ENCODE measurements at regions not wholly inside any gene's neighbourhood (a gene's known extent, or its start where the extent isn't known, plus 50 kb on each side); places are given as distances from the start of the nearest gene placed in this dataset.

GRCh38 chr9:107713470-107713869, 223.9 kb upstream of the KLF4 start:
- DNase-seq (ENCODE audit: low read depth) (no peak), FAIRE-seq (no peak)
- no peak for TF ChIP-seq CTCF (IDR thresholded peaks at IDR 0.05; ENCODE audit: insufficient read depth, low read length, severe bottlenecking)
- Histone ChIP-seq H3K4me3 (ENCODE audit: low read depth, low read length) (no peak overlapping the region), H3K36me3 (ENCODE audit: control insufficient read depth, insufficient read depth, low read length) (no peaks in the 10 kb centered on the region), H3K27me3 (ENCODE audit: control insufficient read depth, insufficient read depth, low read length) (no peaks in the 10 kb centered on the region)

GRCh38 chr9:107712390-107712789, 222.8 kb upstream of the KLF4 start:
- Histone ChIP-seq H3K4me3 (ENCODE audit: low read depth, low read length) (no peak overlapping the region), H3K27me3 (ENCODE audit: control insufficient read depth, insufficient read depth, low read length) (no peaks in the 10 kb centered on the region), H3K36me3 (ENCODE audit: control insufficient read depth, insufficient read depth, low read length) (no peaks in the 10 kb centered on the region)
- FAIRE-seq (peak; percentile 58), DNase-seq (ENCODE audit: low read depth) (peak; percentile 95)
- peak; percentile 8 for TF ChIP-seq CTCF (IDR thresholded peaks at IDR 0.05; ENCODE audit: insufficient read depth, low read length, severe bottlenecking)

GRCh38 chr9:107711542-107711941, 222.0 kb upstream of the KLF4 start:
- no peak overlapping the region for H3K4me3 ChIP-seq (ENCODE audit: low read depth, low read length)
- TF ChIP-seq CTCF (IDR thresholded peaks at IDR 0.05; ENCODE audit: insufficient read depth, low read length, severe bottlenecking) = no peak
- DNase-seq (ENCODE audit: low read depth) = peak; percentile 97
- FAIRE-seq = no peak
- no peaks in the 10 kb centered on the region for H3K36me3 ChIP-seq (ENCODE audit: control insufficient read depth, insufficient read depth, low read length)
- H3K27me3 ChIP-seq (ENCODE audit: control insufficient read depth, insufficient read depth, low read length) = no peaks in the 10 kb centered on the region

- DNase-seq (ENCODE audit: low read depth) (peak; percentile 21), FAIRE-seq (no peak)
- no peaks in the 10 kb centered on the region for H3K36me3 ChIP-seq (ENCODE audit: control insufficient read depth, insufficient read depth, low read length)
- no peaks in the 10 kb centered on the region for H3K27me3 ChIP-seq (ENCODE audit: control insufficient read depth, insufficient read depth, low read length)
- no peak overlapping the region for H3K4me3 ChIP-seq (ENCODE audit: low read depth, low read length)
- TF ChIP-seq CTCF (IDR thresholded peaks at IDR 0.05; ENCODE audit: insufficient read depth, low read length, severe bottlenecking) = no peak
These were observed 221.4 kb upstream of the KLF4 start for GRCh38 chr9:107710953-107711352.

DNA sequence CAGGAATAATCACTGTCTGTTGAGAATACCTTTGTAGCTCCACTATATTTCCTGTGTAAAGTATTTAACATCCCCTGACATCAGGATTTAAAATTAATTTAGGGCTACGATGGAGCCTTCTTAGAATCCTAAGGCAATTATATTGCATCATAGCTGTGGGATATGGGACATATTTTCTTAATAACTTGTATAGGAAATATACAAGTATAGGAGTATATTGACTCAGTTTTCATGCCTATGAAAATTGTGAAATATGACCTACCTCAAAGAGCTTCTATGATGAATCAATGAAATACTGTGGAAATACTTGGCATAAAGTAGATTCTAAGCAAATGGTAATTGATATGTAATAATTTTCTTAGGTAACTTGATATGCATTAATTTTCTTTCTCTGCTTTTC, 221.0 kb upstream of the KLF4 start:
- no peaks in the 10 kb centered on the region for H3K27me3 ChIP-seq (ENCODE audit: control insufficient read depth, insufficient read depth, low read length)
- H3K36me3 ChIP-seq (ENCODE audit: control insufficient read depth, insufficient read depth, low read length) = no peaks in the 10 kb centered on the region
- no peak for FAIRE-seq
- TF ChIP-seq CTCF (IDR thresholded peaks at IDR 0.05; ENCODE audit: insufficient read depth, low read length, severe bottlenecking) = no peak
- peak; percentile 76 for DNase-seq (ENCODE audit: low read depth)
- no peak overlapping the region for H3K4me3 ChIP-seq (ENCODE audit: low read depth, low read length)

GRCh38 chr9:107708791-107709190, 219.2 kb upstream of the KLF4 start:
- no peaks in the 10 kb centered on the region for H3K27me3 ChIP-seq (ENCODE audit: control insufficient read depth, insufficient read depth, low read length)
- no peaks in the 10 kb centered on the region for H3K36me3 ChIP-seq (ENCODE audit: control insufficient read depth, insufficient read depth, low read length)
- H3K4me3 ChIP-seq (ENCODE audit: low read depth, low read length) = no peak overlapping the region
- FAIRE-seq (no peak), DNase-seq (ENCODE audit: low read depth) (no peak)
- no peak for TF ChIP-seq CTCF (IDR thresholded peaks at IDR 0.05; ENCODE audit: insufficient read depth, low read length, severe bottlenecking)

Data from bronchial epithelial cell (primary cell).